AG20443 (cell line): ENCODE measurements at regions not wholly inside any gene's neighbourhood (a gene's known extent, or its start where the extent isn't known, plus 50 kb on each side); places are given as distances from the start of the nearest gene placed in this dataset.
"Not testable (repeated sequence)": the region's sequence is repeated elsewhere in the genome, so short reads cannot be mapped to it uniquely, and the experiment has no call there.

Source experiments
- DNase-seq: peaks from one replicate; pipeline ENCODE4 v3.0.0; 2012; ENCODE audit warnings: low spot score, mixed read lengths

- DNase-seq: not testable (repeated sequence)
Observed at GRCh38 chr4:30148828-30149227, 571.3 kb upstream of the PCDH7 start.

GRCh38 chr4:30149539-30149938 lies 570.6 kb upstream of the PCDH7 start:
- DNase-seq: not testable (repeated sequence)

- DNase-seq: no peak
Observed at GRCh38 chr4:30153427-30153826, 566.7 kb upstream of the PCDH7 start.

GRCh38 chr4:30160140-30160539 lies 560.0 kb upstream of the PCDH7 start:
- DNase-seq: no peak

GRCh38 chr4:30172416-30172815 lies 547.8 kb upstream of the PCDH7 start:
- no peak for DNase-seq

- DNase-seq: no peak
Observed at GRCh38 chr4:30181512-30181911, 538.7 kb upstream of the PCDH7 start.

GRCh38 chr4:30181918-30182317 lies 538.3 kb upstream of the PCDH7 start:
- DNase-seq: no peak

- DNase-seq: no peak
Observed at GRCh38 chr4:30182786-30183185, 537.4 kb upstream of the PCDH7 start.

GRCh38 chr4:30191902-30192301 lies 528.3 kb upstream of the PCDH7 start:
- DNase-seq: no peak

- DNase-seq: no peak
Observed at GRCh38 chr4:30207389-30207788, 512.8 kb upstream of the PCDH7 start.

GRCh38 chr4:30208731-30209435 lies 511.3 kb upstream of the PCDH7 start:
- DNase-seq: no peak

- DNase-seq: not testable (repeated sequence)
Observed at GRCh38 chr4:30215973-30216372, 504.2 kb upstream of the PCDH7 start.

GRCh38 chr4:30245140-30245539 lies 475.0 kb upstream of the PCDH7 start:
- DNase-seq: no peak

- no peak for DNase-seq
Observed at GRCh38 chr4:30256116-30256832, 463.9 kb upstream of the PCDH7 start.

GRCh38 chr4:30258949-30259348 lies 461.2 kb upstream of the PCDH7 start:
- DNase-seq: no peak

GRCh38 chr4:30262379-30262778 lies 457.8 kb upstream of the PCDH7 start:
- DNase-seq: no peak

GRCh38 chr4:30264465-30264864 lies 455.7 kb upstream of the PCDH7 start:
- no peak for DNase-seq

- DNase-seq: no peak
Observed at GRCh38 chr4:30265716-30266115, 454.5 kb upstream of the PCDH7 start.

- DNase-seq: no peak
Observed at GRCh38 chr4:30268370-30268769, 451.8 kb upstream of the PCDH7 start.

- DNase-seq: no peak
Observed at GRCh38 chr4:30269850-30270249, 450.3 kb upstream of the PCDH7 start.

- no peak for DNase-seq
Observed at GRCh38 chr4:30281986-30282385, 438.2 kb upstream of the PCDH7 start.

GRCh38 chr4:30283336-30283735 lies 436.8 kb upstream of the PCDH7 start:
- DNase-seq: no peak

- DNase-seq: no peak
Observed at GRCh38 chr4:30294295-30294694, 425.9 kb upstream of the PCDH7 start.

- no peak for DNase-seq
Observed at GRCh38 chr4:30295652-30296051, 424.5 kb upstream of the PCDH7 start.
